Glutamatergic neuron (in vitro differentiated cells): ENCODE measurements at regions not wholly inside any gene's neighbourhood (a gene's known extent, or its start where the extent isn't known, plus 50 kb on each side); places are given as distances from the start of the nearest gene placed in this dataset.

Source experiments
- DNase-seq: peaks from one replicate; pipeline ENCODE4 v3.0.0; 2022
- H3K27ac Mint-ChIP-seq: one replicate; pipeline ENCODE4 v1.8.0; 2020; ENCODE audit warnings: mild to moderate bottlenecking, mixed read lengths, inconsistent platforms; ENCODE audit not compliant: unreplicated experiment
- H3K27me3 Mint-ChIP-seq: one replicate; pipeline ENCODE4 v1.8.0; 2020; ENCODE audit warnings: mild to moderate bottlenecking, moderate library complexity, mixed read lengths, inconsistent platforms; ENCODE audit not compliant: unreplicated experiment
- H3K36me3 Mint-ChIP-seq: one replicate; pipeline ENCODE4 v1.8.0; 2020; ENCODE audit warnings: mild to moderate bottlenecking, mixed read lengths, inconsistent platforms; ENCODE audit not compliant: unreplicated experiment
- H3K4me1 Mint-ChIP-seq: one replicate; pipeline ENCODE4 v1.8.0; 2020; ENCODE audit warnings: mild to moderate bottlenecking, low read depth, mixed read lengths, inconsistent platforms; ENCODE audit not compliant: unreplicated experiment
- H3K4me3 Mint-ChIP-seq: one replicate; pipeline ENCODE4 v1.8.0; 2020; ENCODE audit warnings: mild to moderate bottlenecking, mixed read lengths, inconsistent platforms; ENCODE audit not compliant: unreplicated experiment
- H3K9me3 Mint-ChIP-seq: one replicate; pipeline ENCODE4 v1.8.0; 2020; ENCODE audit warnings: mild to moderate bottlenecking, moderate library complexity, mixed read lengths, inconsistent platforms; ENCODE audit not compliant: unreplicated experiment
- TF ChIP-seq, protein P1 (sequence below): fragments of 200-600 bp; sonication (generic); IDR thresholded peaks from one replicate; pipeline ENCODE4 v1.5.0; 2021; ENCODE audit not compliant: partially characterized antibody, unreplicated experiment

DNA sequence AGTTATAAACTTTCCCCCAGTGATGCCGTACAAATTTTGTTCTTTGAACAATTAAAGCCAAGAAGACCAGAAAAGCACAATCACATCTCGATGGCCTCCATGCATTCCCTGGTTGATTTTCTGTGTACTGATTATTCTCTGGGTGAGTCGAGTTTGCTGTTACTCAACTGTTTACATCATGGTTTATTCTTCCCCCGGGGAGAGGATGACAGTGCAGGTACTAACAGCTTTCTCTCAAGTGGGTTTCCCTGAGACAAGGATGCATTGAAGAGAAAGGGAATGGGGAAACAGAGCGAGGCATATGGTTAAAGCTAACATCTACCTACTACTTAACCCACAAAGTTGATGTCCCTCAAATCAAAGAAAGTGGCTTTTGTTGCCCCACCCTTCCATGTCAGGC, 410.8 kb upstream of the FANCL start:
- TF ChIP-seq, protein P1, sequence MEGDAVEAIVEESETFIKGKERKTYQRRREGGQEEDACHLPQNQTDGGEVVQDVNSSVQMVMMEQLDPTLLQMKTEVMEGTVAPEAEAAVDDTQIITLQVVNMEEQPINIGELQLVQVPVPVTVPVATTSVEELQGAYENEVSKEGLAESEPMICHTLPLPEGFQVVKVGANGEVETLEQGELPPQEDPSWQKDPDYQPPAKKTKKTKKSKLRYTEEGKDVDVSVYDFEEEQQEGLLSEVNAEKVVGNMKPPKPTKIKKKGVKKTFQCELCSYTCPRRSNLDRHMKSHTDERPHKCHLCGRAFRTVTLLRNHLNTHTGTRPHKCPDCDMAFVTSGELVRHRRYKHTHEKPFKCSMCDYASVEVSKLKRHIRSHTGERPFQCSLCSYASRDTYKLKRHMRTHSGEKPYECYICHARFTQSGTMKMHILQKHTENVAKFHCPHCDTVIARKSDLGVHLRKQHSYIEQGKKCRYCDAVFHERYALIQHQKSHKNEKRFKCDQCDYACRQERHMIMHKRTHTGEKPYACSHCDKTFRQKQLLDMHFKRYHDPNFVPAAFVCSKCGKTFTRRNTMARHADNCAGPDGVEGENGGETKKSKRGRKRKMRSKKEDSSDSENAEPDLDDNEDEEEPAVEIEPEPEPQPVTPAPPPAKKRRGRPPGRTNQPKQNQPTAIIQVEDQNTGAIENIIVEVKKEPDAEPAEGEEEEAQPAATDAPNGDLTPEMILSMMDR, result no peak
- no peaks in the 10 kb centered on the region for H3K4me1 Mint-ChIP-seq
- H3K27me3 Mint-ChIP-seq, result no peaks in the 10 kb centered on the region
- H3K36me3 Mint-ChIP-seq, result no peaks in the 10 kb centered on the region
- no peak for DNase-seq
- H3K9me3 Mint-ChIP-seq, result no peaks in the 10 kb centered on the region
- H3K4me3 Mint-ChIP-seq, result no peak overlapping the region
- no peak overlapping the region for H3K27ac Mint-ChIP-seq

DNA sequence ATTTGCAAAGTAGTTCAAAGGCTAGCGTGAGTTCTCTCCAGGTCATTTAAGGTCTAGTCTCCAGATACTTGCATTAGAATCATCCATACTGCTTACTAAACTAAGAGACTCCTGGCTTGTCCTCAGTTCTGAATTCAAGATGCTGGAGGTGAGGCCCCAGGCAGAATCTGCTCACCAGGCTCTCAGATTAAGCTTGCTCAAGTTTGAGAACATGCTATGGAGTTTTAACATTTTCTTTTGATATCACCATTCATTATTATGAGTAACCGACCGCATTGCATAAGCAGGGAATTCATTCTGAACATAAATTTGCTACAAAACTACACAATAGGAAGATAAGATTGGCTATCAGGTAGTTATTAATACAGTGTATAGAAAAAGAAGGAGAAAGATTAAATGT, 409.7 kb upstream of the FANCL start:
- Mint-ChIP-seq H3K27ac (no peak overlapping the region), H3K4me1 (no peaks in the 10 kb centered on the region), H3K27me3 (no peaks in the 10 kb centered on the region), H3K36me3 (no peaks in the 10 kb centered on the region), H3K4me3 (no peak overlapping the region), H3K9me3 (no peaks in the 10 kb centered on the region)
- TF ChIP-seq, protein P1, result no peak
- no peak for DNase-seq

DNA sequence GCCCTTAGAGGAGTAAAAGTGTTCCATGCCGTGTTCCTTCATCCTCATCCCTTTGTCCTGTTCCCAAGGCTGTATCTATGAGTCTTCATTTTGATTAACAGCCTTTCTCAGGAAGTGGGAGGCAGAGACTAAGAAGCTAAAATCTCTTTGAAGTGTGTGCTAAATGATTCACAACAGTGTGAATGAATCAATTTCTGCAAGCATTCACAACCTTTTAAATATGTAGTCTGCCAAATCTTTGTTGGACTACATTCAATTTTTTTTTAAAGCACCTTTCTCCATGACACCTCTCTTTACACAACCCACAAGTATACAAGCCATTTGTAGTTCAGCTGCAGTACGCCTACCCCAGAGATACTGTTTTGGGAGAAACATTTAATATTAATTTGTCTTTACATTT, 408.6 kb upstream of the FANCL start:
- H3K27me3 Mint-ChIP-seq, result no peaks in the 10 kb centered on the region
- H3K36me3 Mint-ChIP-seq, result no peaks in the 10 kb centered on the region
- peaks cover 5% of the 10 kb centered on the region for H3K4me1 Mint-ChIP-seq
- TF ChIP-seq, protein P1, result no peak
- H3K27ac Mint-ChIP-seq, result no peak overlapping the region
- no peak for DNase-seq
- H3K9me3 Mint-ChIP-seq, result no peaks in the 10 kb centered on the region
- no peak overlapping the region for H3K4me3 Mint-ChIP-seq

DNA sequence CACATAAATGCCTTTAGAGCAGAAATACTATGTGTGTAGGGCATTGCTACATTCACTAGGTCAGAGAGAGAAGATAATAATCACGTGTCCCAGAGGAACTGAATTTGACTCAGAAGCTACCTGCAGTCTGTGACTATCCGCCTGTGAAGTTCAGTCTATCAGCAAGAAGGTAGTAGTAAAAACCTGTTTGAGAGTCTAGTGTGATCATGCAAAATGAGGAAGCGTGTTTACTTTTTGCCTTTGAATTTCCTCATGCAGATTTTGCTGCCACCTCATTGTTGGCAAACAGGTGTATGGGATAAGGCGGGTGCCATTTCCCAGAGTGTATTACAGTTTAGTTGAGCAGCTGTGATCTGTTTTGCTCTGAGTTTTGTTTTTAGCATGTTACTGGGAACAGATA, 403.9 kb upstream of the FANCL start:
- Mint-ChIP-seq H3K4me1 (peaks cover 16% of the 10 kb centered on the region), H3K27me3 (no peaks in the 10 kb centered on the region), H3K27ac (no peak overlapping the region), H3K9me3 (no peaks in the 10 kb centered on the region), H3K4me3 (no peak overlapping the region), H3K36me3 (no peaks in the 10 kb centered on the region)
- TF ChIP-seq, protein P1, result no peak
- DNase-seq, result no peak

DNA sequence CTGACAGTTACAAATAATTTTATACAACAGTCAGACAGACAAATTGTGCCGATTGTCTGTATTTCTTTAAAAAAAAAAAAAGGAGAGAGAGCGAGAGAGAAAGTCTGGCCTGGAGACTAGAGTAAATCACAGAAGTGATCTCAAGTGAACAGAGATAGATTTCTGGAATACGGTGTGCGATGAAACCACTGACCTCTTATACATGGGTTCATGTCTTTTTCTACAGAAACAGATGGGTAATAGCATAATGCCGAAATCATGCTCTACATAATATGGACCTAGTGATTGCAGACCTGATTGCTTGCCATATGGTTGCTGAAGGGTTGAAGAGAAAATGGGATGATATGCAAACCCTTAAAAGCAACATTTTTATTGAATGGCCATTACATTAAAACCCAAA, 403.3 kb upstream of the FANCL start:
- Mint-ChIP-seq H3K27ac (peak overlapping the region; percentile 75), H3K4me3 (no peak overlapping the region), H3K36me3 (no peaks in the 10 kb centered on the region), H3K9me3 (no peaks in the 10 kb centered on the region), H3K27me3 (no peaks in the 10 kb centered on the region), H3K4me1 (peaks cover 16% of the 10 kb centered on the region)
- TF ChIP-seq, protein P1, result no peak
- DNase-seq, result no peak
